ENCODE measurements at regions not wholly inside any gene's neighbourhood (a gene's known extent, or its start where the extent isn't known, plus 50 kb on each side); places are given as distances from the start of the nearest gene placed in this dataset.

DNA sequence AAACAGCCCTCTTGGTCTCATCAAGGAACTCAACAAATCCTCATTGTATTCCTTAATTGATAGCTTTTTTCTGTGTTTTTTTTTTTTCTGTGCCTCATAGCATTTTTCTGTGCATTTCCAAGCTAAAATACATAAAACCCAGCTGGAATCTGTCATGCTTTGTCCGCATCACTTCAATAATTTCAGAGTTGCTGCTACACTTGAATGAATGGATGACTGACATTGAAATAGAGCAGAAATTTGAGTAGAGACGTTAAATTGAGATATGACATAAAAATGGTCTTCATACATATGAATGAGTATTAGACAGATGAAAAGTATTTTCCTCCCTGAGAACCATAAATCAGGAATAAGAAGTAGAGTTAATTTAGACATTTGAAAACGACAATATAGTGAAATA is 593.2 kb downstream of the TMA16 start:
- no peak for TF ChIP-seq RXRA (IDR thresholded peaks at IDR 0.05)
- TF ChIP-seq EGR1 (IDR thresholded peaks at IDR 0.05; ENCODE audit: low read depth in 2 of 2) = no peak
- TF ChIP-seq, protein P1, sequence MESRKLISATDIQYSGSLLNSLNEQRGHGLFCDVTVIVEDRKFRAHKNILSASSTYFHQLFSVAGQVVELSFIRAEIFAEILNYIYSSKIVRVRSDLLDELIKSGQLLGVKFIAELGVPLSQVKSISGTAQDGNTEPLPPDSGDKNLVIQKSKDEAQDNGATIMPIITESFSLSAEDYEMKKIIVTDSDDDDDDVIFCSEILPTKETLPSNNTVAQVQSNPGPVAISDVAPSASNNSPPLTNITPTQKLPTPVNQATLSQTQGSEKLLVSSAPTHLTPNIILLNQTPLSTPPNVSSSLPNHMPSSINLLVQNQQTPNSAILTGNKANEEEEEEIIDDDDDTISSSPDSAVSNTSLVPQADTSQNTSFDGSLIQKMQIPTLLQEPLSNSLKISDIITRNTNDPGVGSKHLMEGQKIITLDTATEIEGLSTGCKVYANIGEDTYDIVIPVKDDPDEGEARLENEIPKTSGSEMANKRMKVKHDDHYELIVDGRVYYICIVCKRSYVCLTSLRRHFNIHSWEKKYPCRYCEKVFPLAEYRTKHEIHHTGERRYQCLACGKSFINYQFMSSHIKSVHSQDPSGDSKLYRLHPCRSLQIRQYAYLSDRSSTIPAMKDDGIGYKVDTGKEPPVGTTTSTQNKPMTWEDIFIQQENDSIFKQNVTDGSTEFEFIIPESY (IDR thresholded peaks at IDR 0.05) = no peak
- TF ChIP-seq CTCF (IDR thresholded peaks at IDR 0.05; ENCODE audit: low read depth, low read length, missing input control) = no peak

Data from liver (tissue), 3 donors.